Left forelimb (tissue), 1 donor: ENCODE measurements at regions not wholly inside any gene's neighbourhood (a gene's known extent, or its start where the extent isn't known, plus 50 kb on each side); places are given as distances from the start of the nearest gene placed in this dataset.
"Not testable (repeated sequence)": the region's sequence is repeated elsewhere in the genome, so short reads cannot be mapped to it uniquely, and the experiment has no call there.

ENCODE experiments used
- DNase-seq: peaks from one replicate; pipeline ENCODE4 v3.0.0-alpha.2; 2018; ENCODE audit warnings: low spot score

DNA sequence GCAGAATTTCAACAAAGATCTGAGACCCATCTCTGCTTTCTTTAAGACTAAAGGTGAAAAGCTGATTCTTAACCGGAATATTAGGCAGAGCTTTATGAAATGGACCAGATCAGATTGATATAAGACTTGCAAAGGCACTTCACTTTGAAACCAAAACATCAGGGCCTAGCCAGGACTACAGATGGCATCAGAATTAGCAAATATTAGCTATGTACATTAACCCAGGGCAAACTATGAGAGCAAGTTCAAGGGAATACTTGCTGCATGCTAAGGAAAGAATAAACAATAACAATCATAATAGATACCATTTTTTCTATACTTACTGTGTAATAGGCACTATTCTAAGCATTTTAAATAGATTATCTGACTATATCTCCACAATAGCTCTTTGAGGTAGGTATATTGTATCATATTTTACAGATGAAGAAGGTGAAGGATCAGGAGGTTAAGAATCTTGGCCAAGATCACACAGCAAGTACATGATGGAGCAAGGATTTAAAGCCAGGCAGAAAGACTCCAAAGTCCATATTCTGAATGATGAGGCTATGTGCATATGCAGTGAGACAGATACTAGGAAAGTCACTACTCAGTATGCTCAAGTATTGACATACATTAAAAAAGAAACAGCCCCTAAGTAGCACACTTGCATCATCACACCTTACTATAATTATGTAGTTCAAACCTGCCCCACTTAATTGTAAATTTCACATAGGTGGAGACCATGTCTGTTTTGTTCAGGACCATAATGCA is 209.3 kb upstream of the PKN2 start:
- DNase-seq: no peak

DNA sequence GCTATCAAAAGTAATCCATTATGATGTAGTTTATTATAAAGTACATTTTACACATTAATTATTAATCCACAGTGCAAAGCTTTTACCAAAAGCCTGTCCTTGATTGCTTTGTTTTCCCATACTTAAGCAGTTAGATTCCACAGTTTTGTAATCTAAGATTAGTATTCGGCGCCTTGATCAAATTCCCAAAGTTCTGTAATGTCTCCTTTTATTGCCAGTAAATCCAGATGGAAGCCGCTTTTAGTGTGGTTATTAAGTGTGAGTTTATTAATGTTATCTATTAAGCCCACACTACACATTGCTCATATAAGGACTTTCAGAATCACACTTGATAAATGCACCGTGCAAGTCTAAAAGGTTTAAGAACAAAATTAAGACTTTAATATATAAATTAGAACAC is 199.2 kb upstream of the PKN2 start:
- DNase-seq: no peak

DNA sequence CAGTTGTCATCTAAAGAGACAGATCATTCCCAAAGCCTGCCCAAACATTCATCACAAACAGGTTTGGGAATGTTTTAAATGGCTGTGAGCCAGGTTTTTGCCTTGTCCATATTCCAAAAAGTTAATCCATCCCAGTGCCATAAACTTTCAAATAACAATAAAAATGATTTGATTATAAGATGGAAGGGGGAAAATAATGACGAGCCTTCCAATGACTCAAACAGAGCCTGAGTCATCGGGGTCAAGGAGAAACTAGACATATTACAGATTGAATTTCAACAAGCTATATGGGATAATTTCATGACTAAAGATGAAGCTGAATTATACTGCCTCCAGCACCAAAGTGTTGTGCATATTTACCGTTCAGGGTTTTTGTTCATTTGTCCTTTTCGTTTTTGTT is 195.8 kb upstream of the PKN2 start:
- DNase-seq: no peak

DNA sequence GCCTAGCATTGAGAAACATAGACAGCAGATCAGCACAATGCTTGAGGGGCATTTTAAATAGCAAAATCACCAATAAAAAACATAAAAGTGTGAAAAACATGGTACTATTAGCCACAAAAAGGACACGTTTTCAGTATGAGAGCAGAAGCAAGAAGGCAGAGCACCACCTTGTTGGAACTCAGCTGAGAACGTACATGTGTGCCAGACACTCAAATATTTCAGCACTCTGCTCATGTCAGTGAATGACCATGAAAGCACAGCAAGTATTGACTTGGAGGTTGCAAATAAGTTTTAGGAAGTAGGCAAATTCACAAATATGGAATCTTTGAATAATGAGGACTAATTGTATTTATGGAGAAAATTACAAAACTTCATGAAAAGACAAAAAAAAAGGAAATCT is 193.4 kb upstream of the PKN2 start:
- DNase-seq: no peak

DNA sequence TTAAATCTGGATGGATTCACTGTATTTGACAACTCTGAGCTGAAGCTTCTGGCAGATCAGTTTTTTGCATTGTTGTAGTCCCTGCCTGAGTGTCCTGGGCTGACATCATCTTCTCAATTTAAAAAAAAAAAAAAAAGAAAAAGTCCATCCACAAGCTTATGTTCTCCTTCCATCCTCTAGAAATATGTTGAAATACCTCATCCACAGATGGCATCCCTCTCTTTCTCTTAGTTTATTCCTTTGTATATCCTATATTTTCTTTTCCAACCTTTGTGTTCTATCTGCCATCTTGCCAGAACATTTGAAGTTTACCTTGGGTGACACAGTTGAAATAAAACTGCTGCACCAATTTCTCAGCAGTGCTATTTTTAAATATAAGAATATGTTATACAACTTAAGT is 184.4 kb upstream of the PKN2 start:
- DNase-seq: no peak

DNA sequence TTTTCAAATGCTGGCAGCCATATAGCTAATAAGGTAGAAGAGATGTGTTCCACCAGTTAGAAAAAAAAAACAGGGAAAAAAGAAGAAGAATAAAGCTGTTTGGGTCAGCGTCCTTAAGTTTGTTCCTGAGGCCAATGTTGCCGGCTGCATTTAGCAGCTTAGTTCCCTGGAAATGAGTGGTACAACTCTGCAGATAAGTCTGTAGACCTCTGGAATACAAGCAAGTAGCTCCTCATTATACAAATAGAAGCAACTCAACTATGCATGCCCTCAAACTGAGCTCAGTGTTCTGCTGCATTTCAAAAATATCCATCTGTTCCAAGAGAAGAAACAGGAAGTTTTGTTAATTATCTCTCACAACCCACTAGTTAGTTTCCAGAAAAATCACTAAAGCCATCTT is 181.2 kb upstream of the PKN2 start:
- no peak for DNase-seq

DNA sequence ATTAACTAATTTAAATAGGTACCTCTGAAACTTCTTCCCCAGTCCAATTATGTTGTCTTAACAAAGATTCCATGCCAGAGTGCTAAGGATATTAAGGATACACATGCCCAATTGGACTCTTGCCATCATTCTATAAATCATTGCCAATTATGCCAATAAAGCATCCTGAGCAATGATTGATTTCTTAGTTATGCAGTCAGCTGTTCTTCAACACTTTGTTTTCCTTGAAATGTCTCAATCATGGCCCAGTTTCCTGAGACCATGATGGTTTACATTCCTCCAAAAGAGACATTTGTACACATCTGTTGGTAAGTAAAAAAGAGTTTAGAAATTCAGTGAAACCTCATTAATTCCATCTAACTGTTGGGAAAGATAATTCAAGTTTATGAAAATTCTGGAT is 180.4 kb upstream of the PKN2 start:
- no peak for DNase-seq

DNA sequence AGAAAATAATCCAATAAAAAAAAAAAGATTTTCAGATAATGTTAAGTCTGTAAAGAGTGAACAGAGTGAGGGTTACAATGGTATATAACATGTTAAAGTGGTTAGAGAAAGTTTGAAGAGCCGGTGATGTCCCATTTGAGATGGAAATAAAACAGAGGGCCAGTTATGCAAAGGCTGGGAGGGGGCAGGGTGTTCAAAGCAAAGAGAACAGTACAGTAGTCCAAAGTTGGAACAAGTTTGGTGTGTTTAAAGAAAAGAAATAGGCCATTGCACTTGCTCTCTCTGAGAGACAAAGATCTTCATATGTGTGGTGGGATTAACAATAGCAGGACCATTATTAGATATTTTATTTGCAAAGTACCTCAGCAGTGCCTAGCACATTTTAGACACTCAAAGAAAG is 179.5 kb upstream of the PKN2 start:
- DNase-seq: no peak

DNA sequence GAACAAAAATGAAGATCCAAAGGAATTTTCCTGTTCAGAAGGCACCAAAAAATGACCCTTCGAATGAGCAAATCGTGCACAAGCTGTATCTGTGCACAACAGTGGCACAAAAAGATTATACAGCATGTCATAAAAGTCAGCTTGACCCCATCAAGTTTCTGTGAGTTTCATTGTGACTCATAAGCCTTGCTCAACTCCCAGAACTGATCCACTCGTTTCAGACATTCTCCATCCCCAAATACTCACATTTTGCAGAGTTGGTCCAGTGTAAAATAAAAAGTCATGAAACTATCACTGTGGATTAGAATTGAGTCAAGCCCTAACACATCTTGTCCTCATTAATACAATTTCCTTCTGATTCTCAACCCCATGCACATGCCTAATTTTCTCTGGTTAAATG is 174.7 kb upstream of the PKN2 start:
- DNase-seq: no peak

DNA sequence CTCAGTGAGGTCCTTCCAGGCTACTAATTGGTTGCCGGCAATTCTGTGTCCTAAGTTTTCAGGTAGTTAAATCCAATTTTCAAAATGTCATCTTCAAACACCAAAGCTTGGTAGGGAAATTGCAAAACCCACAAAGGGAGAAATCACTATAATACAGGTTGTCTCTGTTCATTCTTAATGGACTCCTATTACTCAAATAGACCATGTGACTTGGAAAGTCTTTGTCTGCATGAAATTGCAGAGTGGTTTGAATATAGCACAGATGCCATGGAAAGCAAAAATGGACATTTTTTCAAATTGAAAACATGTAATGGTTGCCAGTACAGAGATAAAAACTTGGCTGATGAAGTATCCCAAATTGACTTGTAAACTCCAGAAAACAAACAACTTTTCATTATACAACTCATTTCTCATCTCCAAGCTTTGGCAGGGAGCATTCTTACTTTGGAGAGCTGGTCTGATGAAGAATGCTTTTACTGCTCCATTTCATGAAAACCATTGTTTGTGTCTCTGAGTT is 169.5 kb upstream of the PKN2 start:
- DNase-seq: no peak

DNA sequence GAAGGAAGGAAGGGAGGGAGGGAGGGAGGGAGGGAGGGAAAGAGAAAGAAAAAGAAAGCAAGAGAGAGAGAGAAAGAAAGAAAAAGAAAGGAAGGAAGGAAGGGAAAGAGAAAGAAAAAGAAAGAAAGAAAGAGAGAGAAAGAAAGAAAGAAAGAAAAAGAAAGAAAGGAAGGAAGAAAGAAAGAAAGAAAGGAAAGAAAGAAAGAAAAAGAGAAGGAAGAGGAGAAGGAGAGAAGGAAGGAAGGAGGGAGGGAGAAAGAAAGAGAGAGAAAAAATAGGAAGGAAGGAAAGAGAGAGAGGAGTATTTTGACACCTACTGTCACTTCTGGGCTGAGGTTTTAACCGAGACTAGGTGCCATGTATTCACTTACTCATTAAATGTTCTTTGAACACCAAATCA is 166.6 kb upstream of the PKN2 start:
- DNase-seq: not testable (repeated sequence)

DNA sequence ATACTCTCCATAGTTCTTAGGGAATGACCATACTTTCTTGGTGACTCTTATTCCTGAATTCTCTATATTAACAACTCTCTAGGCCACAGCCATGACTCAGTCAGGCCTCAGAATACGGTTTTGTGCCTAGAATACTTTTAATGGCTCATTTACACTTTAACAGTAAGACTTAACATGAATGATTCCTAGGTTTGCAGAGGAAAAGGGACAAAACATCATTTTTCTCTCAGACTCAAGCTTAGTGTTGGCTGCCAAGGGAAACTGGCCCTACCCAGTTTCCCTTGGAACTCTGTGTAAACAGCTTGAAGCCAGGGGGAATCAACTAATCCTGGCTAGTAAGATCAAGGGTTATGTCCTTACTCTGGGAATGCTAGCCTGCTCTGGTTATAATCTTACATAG is 164.9 kb upstream of the PKN2 start:
- DNase-seq: no peak

DNA sequence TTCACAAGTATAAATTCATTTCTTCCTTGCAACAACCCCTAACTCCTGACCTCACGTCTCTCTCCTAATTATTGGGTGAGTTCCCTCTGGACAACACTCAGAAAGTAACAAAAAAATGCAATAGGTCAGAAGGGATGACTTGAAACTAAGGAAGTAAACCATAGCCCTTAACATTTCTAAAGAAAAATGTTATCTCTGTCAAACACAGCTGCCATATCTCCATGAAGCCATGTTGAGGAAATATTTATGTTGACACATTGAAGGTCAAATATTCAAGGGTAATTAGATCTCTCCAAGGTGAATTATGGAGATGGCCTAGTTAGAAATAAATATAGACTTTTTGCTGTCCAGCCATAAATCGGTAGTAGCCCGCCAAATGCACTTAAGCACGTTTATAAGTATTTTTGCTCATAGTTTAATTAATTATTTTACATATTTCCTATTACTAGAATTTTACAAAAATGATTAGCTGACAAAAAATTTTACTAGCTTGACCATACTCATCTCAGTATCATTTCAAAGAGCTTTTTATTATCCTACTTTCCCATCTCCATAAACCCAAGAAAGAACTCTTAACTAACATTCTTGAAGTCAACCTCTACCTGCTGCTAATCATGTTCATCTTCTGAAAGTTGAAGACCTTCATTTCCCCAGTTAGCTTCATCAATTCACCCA is 160.1 kb upstream of the PKN2 start:
- no peak for DNase-seq

DNA sequence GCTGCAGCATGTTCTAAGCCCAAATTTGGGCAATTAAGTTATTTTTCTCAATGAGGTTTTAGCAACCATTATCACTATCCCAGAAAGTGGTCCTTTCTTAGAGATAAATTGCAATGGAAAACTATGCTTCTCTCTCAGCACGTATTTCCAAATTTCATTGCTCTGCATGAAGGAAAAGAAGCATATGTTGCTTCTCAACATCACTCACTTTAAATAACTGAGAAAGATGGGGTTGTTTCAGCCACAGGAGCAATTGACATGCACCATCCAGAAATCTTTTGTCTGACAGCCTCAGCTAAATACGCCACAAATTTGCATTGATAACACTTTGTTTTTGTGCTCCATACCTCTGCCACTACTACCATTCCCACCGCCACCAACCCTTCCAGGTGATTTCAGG is 157.6 kb upstream of the PKN2 start:
- DNase-seq: no peak

DNA sequence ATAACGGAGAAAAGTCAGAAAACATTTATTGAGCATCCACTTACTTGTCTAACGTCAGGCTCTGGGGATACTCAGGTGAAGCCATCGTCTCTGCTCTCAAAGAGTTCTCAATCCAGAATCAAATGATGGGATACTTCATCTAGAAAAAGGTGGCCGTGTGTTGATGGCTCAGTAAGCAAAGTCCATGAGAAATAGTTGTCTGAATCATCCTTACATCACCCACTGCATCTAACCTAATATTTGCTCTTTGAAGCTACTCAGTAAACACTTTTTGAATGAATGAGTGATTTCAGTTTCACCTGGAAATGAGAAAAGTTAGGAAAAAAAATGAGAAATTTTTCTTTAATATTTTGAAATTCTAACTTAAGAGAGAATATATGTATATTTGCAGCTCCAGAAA is 155.3 kb upstream of the PKN2 start:
- DNase-seq: no peak

DNA sequence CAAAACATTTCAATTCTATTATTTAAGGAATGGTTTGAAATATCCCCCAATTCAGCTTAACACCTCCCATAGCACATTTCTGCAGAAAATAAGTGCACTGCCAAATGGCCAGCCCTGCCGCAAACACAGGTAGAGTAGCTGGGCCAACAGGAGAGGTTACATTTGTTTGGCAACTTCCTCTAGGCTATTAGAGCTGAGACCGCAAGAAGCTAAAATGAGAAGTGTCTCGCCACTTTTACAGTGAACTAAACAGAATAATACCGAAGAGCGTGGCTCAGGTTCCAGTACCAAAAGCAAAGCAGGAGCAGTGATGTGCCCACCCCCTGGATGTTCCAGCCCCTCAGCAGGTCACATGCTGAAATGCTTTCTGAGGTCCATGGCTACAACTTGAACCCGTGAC is 154.5 kb upstream of the PKN2 start:
- DNase-seq: no peak

DNA sequence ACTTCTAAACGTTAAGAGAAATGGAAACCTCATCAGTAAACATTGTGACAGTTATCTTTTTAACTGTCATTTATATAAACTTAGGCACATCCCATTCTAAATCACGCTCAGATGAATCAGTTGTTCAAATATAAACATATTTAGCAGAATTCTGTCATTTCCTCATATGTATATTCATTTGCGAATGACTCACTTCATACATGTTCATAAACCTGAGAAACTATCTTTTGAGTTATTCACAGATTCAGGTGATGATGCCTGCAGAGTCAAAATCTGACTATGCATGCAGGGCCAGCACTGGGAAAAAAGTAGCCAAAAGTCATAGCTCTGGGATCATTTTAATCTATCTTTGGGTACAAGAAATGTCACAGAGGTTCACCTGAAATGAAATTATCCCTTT is 153.8 kb upstream of the PKN2 start:
- no peak for DNase-seq

DNA sequence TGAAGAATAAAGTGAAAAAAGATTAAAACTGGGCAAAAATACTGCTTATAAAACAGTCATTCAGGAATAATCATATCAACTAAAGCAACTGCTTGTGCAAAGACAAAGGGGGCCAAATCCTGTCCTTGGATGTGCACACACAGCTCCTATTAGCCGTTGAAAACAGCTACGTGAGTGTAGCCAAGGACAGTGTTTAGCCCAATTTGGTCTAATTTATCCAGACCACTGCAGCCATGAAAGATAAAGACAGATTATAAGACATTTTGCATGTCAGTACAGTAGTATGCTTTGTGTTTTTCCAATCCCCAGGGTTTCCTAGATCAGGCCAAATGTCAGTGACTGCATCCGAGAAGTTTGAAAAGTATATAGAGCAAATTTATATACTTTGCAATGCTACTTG is 146.3 kb upstream of the PKN2 start:
- DNase-seq: no peak

DNA sequence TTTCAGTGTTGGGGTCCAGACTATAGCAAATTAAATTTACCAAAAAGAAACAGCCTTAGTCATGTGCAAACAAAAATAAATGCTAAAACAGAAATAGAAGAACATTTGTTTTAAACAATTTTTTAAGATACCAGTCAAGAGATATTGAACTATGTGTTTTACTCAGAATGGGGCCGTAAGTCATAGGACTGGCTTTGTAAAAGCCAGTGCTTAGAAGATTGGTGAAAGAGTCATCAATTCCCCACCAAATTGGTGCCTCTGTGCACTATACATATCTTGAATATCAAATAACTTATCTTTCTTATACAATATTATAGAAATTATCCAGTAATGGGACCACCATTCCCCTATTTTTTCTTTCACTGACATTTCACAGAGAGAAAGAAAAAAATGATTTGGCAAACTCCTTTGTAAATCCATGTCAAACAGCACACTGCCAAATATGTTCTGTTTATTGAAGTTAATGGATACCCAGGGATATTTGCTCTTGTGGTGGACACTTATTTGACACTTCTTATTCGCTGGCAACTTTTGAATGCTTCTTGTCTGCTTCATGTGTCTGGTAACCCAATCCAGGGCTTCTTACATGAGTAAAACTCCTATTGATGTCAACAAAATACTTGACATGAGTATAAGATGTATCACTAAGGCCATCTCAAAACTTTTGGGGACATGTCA is 145.7 kb upstream of the PKN2 start:
- DNase-seq: no peak

DNA sequence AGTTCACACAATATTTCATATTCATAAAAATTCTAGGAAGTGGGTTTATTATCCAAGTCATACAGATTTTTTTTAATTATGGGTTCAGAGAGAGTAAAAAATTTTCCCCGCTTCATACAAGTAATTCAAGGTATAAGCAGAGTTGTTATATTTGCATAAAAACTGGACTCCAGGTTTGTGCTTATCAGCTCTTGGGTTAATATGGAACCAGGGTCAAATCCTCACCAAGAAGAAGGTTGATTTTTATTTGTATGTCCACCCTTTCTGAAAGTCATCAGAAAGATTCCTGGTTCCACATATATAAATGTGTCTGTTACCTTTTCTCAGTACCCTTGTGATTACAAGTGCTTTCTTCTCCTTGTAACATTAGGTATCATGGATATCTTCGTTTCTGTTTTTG is 143.8 kb upstream of the PKN2 start:
- no peak for DNase-seq

DNA sequence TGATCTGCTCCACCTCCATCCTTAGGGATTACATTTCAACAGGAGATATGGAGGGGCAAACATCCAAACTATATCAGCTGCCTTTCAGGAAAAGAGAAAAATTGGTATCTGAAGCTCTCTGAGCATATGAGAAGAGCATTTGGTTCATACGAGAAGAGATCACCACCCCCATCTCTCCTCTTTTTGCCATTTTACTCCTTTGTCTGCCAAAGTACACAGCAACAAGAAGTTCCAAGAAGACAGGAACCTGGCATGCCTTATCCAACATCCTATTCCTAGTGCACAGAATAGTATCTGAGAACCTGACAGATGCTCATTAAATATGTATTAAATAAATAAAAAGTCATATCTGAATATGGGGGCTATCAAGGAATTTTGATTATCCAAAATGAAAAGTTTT is 142.5 kb upstream of the PKN2 start:
- DNase-seq: no peak

DNA sequence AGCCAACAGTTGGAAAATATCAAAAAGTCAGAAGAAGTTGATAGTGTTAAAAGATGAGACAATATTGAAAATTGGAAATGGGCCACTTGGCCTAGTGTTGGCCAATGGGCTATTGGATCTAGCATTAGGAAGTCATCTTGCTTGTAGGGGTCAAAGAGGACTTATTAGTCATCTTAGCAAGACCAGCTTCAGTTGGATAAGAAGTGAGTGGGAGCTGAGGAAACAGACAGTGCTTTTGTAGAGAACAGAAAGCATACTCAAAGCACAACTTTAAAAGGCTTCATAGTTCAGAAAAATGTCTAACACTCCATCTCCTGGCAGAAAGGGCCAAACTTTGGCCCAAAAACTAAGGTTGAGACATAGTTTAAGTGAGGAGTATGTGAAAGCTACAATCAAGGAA is 139.9 kb upstream of the PKN2 start:
- DNase-seq: no peak

DNA sequence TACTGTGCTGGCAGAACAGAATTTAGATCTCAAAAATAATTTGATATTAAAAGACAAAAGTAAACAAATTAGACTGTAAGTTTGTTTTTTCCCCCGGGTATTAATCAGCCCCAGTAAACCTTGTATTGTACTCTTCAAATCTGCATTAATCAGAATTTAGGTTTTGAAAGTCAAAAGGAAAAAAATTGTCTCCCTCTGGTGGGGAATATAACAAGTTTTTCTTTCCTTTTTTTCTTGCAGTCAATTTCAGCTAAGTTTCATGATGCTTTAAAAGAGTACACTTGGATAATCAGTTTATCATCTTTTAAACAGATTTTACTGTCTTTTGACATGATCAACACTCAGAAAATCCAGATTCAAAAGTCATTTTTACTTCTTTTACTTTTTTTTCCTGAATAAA is 134.5 kb upstream of the PKN2 start:
- no peak for DNase-seq
